ENCODE measurements at regions not wholly inside any gene's neighbourhood (a gene's known extent, or its start where the extent isn't known, plus 50 kb on each side); places are given as distances from the start of the nearest gene placed in this dataset.

DNA sequence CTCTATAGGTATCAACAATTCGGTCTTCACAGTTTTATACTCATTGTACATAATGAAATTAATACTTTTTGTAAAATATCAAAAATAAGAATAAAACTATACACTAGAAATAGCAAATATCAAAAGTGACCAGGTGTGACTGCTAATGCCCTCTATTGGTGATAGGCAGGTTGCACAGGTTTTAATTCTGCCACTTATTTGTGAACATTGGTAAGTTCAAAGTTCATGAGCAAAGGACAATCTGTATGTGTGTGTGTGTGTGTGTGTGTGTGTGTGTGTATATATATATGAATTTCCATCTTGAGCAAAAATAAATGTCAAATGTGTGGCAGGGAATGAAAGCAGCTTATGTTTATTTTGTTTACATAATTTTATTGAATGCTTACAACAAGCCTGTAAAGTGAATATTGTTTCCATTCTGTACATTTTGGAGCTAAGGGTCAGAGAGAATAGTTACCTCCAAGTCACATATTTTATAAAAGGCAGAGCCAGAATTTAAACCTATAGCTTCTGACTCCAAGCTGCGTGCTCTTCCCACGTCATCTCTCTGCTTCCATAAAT lies 537.4 kb downstream of the CPS1 start:
- TF ChIP-seq POLR2A (IDR thresholded peaks at IDR 0.05; ENCODE audit: low read depth, low read length) (no peak), PAX5 (IDR thresholded peaks at IDR 0.05; ENCODE audit: insufficient read depth, low read length, severe bottlenecking) (no peak), POLR2AphosphoS5 (IDR thresholded peaks at IDR 0.05; ENCODE audit: low read depth, low read length) (no peak), SPI1 (IDR thresholded peaks at IDR 0.05; ENCODE audit: low read depth, low read length) (no peak), TAF1 (IDR thresholded peaks at IDR 0.05; ENCODE audit: low read depth, low read length) (no peak)
